Endothelial cell of umbilical vein (primary cell): ENCODE measurements at regions not wholly inside any gene's neighbourhood (a gene's known extent, or its start where the extent isn't known, plus 50 kb on each side); places are given as distances from the start of the nearest gene placed in this dataset.

Experiments used
- BruUV-seq: library from RNA; stranded (reverse); fragments of 400-500 nt; replicated peaks from 2 replicates; lab custom pipeline; 2021; lab: Mats Ljungman, UMichigan
- CTCF ChIA-PET: fragments of 300-600, 350-600 bp; sonication (Branson Sonifier 250); formaldehyde crosslinking; loops from one replicate; lab custom pipeline; 2021; ENCODE audit warnings: antibody characterized with exemption, inconsistent platforms; lab: Charles Lee
- POLR2A ChIA-PET: fragments of 300-600, 350-600 bp; sonication (Branson Sonifier 250); formaldehyde crosslinking; loops from one replicate; lab custom pipeline; 2021; ENCODE audit warnings: antibody characterized with exemption, inconsistent platforms; lab: Charles Lee
- DNase-seq: peaks from one replicate; pipeline ENCODE4 v3.0.0-alpha.2; 2011; ENCODE audit warnings: low read depth, low spot score
- FAIRE-seq: peaks from 2 replicates; lab custom pipeline; 2011; peaks lifted over from hg19 to GRCh38; lab: Jason Lieb, UNC
- H2AFZ ChIP-seq: 2 replicates; pipeline ENCODE4 v1.6.0; 2012; ENCODE audit warnings: low read depth, low read length, control low read depth, inconsistent platforms
- H3K27ac ChIP-seq: 2 replicates; pipeline ENCODE4 v1.5.1; 2011; ENCODE audit warnings: low read depth, mild to moderate bottlenecking, control low read depth, low read length, moderate library complexity; ENCODE audit not compliant: insufficient read depth
- H3K27me3 ChIP-seq, 2 experiments: 2 replicates each; pipeline versions ENCODE4 v1.6.0 to v1.6.1; 2011; ENCODE audit warnings: low read length in 2 of 2, mixed read lengths in 1 of 2; ENCODE audit not compliant: control insufficient read depth in 2 of 2, insufficient read depth in 2 of 2
- H3K36me3 ChIP-seq, 2 experiments: 2 replicates in 1 of 2; 3 replicates in 1 of 2; pipeline ENCODE4 v1.5.1; 2011; ENCODE audit warnings: low read length in 2 of 2, mild to moderate bottlenecking in 1 of 2, moderate library complexity in 1 of 2; ENCODE audit not compliant: control insufficient read depth in 2 of 2, insufficient read depth in 2 of 2; ENCODE audit errors: extremely low read depth in 1 of 2
- H3K4me1 ChIP-seq: 3 replicates; pipeline ENCODE4 v1.5.1; 2011; ENCODE audit warnings: mild to moderate bottlenecking, low read length; ENCODE audit not compliant: control insufficient read depth, insufficient read depth; ENCODE audit errors: extremely low read depth
- H3K4me2 ChIP-seq: 2 replicates; pipeline ENCODE4 v1.6.1; 2011; ENCODE audit warnings: low read length, control low read depth, mixed read lengths; ENCODE audit not compliant: insufficient read depth
- H3K4me3 ChIP-seq, 3 experiments: fragments of 200-600 bp in 1 of 3; sonication (generic), shearing (Covaris generic) in 1 of 3; replicated peaks in 1 of 3; 2 replicates each; pipeline ENCODE4 v1.5.1; 2011 to 2016; ENCODE audit warnings: control low read depth in 3 of 3, low read length in 3 of 3, mild to moderate bottlenecking in 2 of 3, inconsistent platforms in 1 of 3, low read depth in 1 of 3, moderate library complexity in 1 of 3; ENCODE audit not compliant: insufficient read depth in 1 of 3
- H3K79me2 ChIP-seq: 2 replicates; pipeline ENCODE4 v1.6.0; 2012; ENCODE audit warnings: low read length, inconsistent platforms; ENCODE audit not compliant: control insufficient read depth, insufficient read depth
- H3K9ac ChIP-seq: replicated peaks from 2 replicates; pipeline ENCODE3; 2011; ENCODE audit warnings: low read length, control low read depth; ENCODE audit not compliant: insufficient read depth; ENCODE audit errors: extremely low read depth
- H3K9me1 ChIP-seq: replicated peaks from 3 replicates; pipeline ENCODE4 v1.6.0; 2011; ENCODE audit warnings: mild to moderate bottlenecking, low read length; ENCODE audit not compliant: control insufficient read depth, insufficient read depth; ENCODE audit errors: extremely low read depth
- H3K9me3 ChIP-seq: replicated peaks from 2 replicates; pipeline ENCODE4 v1.5.1; 2012; ENCODE audit warnings: low read length, inconsistent platforms; ENCODE audit not compliant: control insufficient read depth, insufficient read depth
- H4K20me1 ChIP-seq: replicated peaks from 2 replicates; pipeline ENCODE3; 2011; ENCODE audit warnings: mild to moderate bottlenecking, low read length; ENCODE audit not compliant: control insufficient read depth, insufficient read depth; ENCODE audit errors: extremely low read depth
- EZH2 ChIP-seq: IDR thresholded peaks from 2 replicates; pipeline ENCODE4 v1.6.1; 2012; ENCODE audit warnings: borderline replicate concordance, low read depth, mild to moderate bottlenecking, moderate library complexity, low read length, inconsistent platforms; ENCODE audit not compliant: severe bottlenecking
- FOS ChIP-seq: IDR thresholded peaks from 2 replicates; pipeline ENCODE4 v1.6.1; 2011; ENCODE audit warnings: mild to moderate bottlenecking, low read length, moderate library complexity, borderline replicate concordance; ENCODE audit not compliant: insufficient read depth
- GATA2 ChIP-seq: IDR thresholded peaks from 2 replicates; pipeline ENCODE4 v1.7.0; 2011; ENCODE audit warnings: low read depth, mild to moderate bottlenecking, moderate library complexity, mixed read lengths, low read length; ENCODE audit not compliant: insufficient read length, insufficient read depth
- JUN ChIP-seq: IDR thresholded peaks from 2 replicates; pipeline ENCODE4 v1.6.1; 2011; ENCODE audit warnings: borderline replicate concordance, low read depth; ENCODE audit not compliant: insufficient read length, insufficient read depth
- MYC ChIP-seq: IDR thresholded peaks from one replicate; pipeline ENCODE4 v1.6.1; 2011; ENCODE audit warnings: mild to moderate bottlenecking, low read depth, low read length
- POLR2A ChIP-seq: IDR thresholded peaks from 2 replicates; pipeline ENCODE4 v1.6.1; 2012; ENCODE audit warnings: low read depth, mild to moderate bottlenecking, control low read depth, low read length
- POLR2AphosphoS5 ChIP-seq: IDR thresholded peaks from 2 replicates; pipeline ENCODE4 v1.6.1; 2012; ENCODE audit warnings: low read depth, mild to moderate bottlenecking, control low read depth, low read length, moderate library complexity; ENCODE audit not compliant: insufficient read depth
- dilution Hi-C: fragments of 300-500 bp; cut with MboI; formaldehyde crosslinking; loops from one replicate; pipeline ENCODE4 v1.15.0; 2019; ENCODE audit warnings: low sequenced_read_pairs; ENCODE audit not compliant: extremely low pct_ligation_motif_present
- intact Hi-C: fragments of 100-400 bp; cut with micrococcal nuclease; formaldehyde crosslinking; loops from one replicate; pipeline ENCODE4 v1.10.0; 2022
- TF ChIP-seq, protein P1 (sequence below): IDR thresholded peaks from 2 replicates; pipeline ENCODE4 v1.6.1; 2011; ENCODE audit not compliant: insufficient read depth, insufficient read length
- TF ChIP-seq, protein P2 (sequence below), 2 donors: IDR thresholded peaks; 1 replicate in 1 of 2; 2 replicates in 1 of 2; pipeline ENCODE4 v1.5.1; 2011; ENCODE audit warnings: low read length in 2 of 2, mild to moderate bottlenecking in 2 of 2, moderate library complexity in 2 of 2, control low read depth in 1 of 2, inconsistent platforms in 1 of 2, low read depth in 1 of 2; ENCODE audit not compliant: insufficient read depth in 1 of 2; ENCODE audit errors: extremely low read depth in 1 of 2

DNA sequence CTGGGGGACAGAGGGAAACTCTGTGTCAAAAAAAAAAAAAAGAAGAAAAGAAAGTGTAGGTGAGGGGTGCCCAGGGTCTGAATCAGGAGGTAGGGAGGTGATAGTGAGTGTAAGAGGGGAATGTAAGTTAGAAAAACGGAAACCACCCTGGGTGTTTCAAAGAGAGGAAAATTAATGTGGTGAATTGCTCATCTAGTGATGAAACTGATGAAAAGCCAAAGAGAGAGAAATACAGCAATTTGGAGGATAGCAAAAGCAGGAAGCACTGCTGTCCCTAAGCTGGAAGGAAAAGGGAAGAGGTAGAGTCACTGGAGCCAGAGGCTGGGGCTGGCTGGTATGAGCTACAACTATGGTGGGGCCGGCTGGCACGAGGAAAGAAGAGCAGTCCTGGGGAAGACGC lies 85.0 kb upstream of the CEP85L start:
- no peaks in the 10 kb centered on the region for H3K9me3 ChIP-seq
- POLR2A ChIA-PET: interaction anchor here (0.6 kb wide), 1 partner anchor 28 kb away, joined by 3 read pairs; no protein-coding TSS in a partner anchor

More for the DNA sequence above, 85.0 kb upstream of the CEP85L start:
- Histone ChIP-seq H3K79me2 (no peaks in the 10 kb centered on the region), H4K20me1 (no peaks in the 10 kb centered on the region), H3K4me3 (no peak overlapping the region), H3K4me2 (no peak overlapping the region), H3K9me1 (no peaks in the 10 kb centered on the region), H3K27me3 (peaks cover 2 to 4% of the 10 kb centered on the region in 2 experiments), H3K4me1 (no peaks in the 10 kb centered on the region), H3K27ac (no peak overlapping the region), H3K36me3 (no peaks in the 10 kb centered on the region), H2AFZ (no peak overlapping the region), H3K9ac (no peak overlapping the region)
- dilution Hi-C loops: no loop called here
- CTCF ChIA-PET: interaction anchor here (1.8 kb wide), 1 partner anchor 8 kb away, joined by 4 read pairs; no protein-coding TSS in a partner anchor
- no peak for DNase-seq
- no TSS peak for BruUV-seq
- intact Hi-C loops: no loop called here
- TF ChIP-seq POLR2AphosphoS5 (no peak), EZH2 (no peak), MYC (no peak), GATA2 (no peak), FOS (no peak), JUN (no peak), POLR2A (no peak)
- TF ChIP-seq, protein P1, sequence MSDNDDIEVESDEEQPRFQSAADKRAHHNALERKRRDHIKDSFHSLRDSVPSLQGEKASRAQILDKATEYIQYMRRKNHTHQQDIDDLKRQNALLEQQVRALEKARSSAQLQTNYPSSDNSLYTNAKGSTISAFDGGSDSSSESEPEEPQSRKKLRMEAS: no peak
- TF ChIP-seq, protein P2, sequence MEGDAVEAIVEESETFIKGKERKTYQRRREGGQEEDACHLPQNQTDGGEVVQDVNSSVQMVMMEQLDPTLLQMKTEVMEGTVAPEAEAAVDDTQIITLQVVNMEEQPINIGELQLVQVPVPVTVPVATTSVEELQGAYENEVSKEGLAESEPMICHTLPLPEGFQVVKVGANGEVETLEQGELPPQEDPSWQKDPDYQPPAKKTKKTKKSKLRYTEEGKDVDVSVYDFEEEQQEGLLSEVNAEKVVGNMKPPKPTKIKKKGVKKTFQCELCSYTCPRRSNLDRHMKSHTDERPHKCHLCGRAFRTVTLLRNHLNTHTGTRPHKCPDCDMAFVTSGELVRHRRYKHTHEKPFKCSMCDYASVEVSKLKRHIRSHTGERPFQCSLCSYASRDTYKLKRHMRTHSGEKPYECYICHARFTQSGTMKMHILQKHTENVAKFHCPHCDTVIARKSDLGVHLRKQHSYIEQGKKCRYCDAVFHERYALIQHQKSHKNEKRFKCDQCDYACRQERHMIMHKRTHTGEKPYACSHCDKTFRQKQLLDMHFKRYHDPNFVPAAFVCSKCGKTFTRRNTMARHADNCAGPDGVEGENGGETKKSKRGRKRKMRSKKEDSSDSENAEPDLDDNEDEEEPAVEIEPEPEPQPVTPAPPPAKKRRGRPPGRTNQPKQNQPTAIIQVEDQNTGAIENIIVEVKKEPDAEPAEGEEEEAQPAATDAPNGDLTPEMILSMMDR (IDR thresholded peaks at IDR 0.05; ENCODE audit: extremely low read depth in 1 of 2, insufficient read depth in 1 of 2, low read depth in 1 of 2, low read length in 2 of 2): no peak
- FAIRE-seq: no peak
